Caco-2 (cell line): ENCODE measurements at regions not wholly inside any gene's neighbourhood (a gene's known extent, or its start where the extent isn't known, plus 50 kb on each side); places are given as distances from the start of the nearest gene placed in this dataset.
A peak's percentile ranks its signal among the peaks of the same experiment; 100 is the strongest.

Experiments used
- BruUV-seq: library from RNA; stranded (reverse); fragments of 400-500 nt; replicated peaks from 2 replicates; lab custom pipeline; 2021; lab: Mats Ljungman, UMichigan
- CTCF ChIA-PET: fragments of 300-600 bp; sonication (Branson Sonifier 250); formaldehyde crosslinking; loops from one replicate; lab custom pipeline; 2022; ENCODE audit warnings: antibody characterized with exemption; lab: Charles Lee
- POLR2A ChIA-PET: fragments of 300-600 bp; sonication (Branson Sonifier 250); formaldehyde crosslinking; loops from one replicate; lab custom pipeline; 2022; ENCODE audit warnings: antibody characterized with exemption; lab: Charles Lee
- DNase-seq, 2 experiments: peaks; one replicate each; pipeline versions ENCODE4 v3.0.0 to v3.0.0-alpha.2; 2020 to 2022
- H3K27me3 ChIP-seq: replicated peaks from 2 replicates; pipeline ENCODE4 v1.6.0; 2011; ENCODE audit warnings: low read length; ENCODE audit not compliant: control insufficient read depth, insufficient read depth
- H3K36me3 ChIP-seq: 2 replicates; pipeline ENCODE4 v1.5.1; 2011; ENCODE audit warnings: low read length; ENCODE audit not compliant: control insufficient read depth, insufficient read depth
- H3K4me1 ChIP-seq: fragments of 250-450 bp; sonication (Bioruptor Pico); 2 replicates; pipeline ENCODE4 v1.5.1; 2020; ENCODE audit warnings: mild to moderate bottlenecking
- H3K4me3 ChIP-seq: 2 replicates; pipeline ENCODE4 v1.5.1; 2011; ENCODE audit warnings: low read depth, mild to moderate bottlenecking, control low read depth, low read length
- H3K9me3 ChIP-seq: fragments of 250-450 bp; sonication (Bioruptor Pico); 2 replicates; pipeline ENCODE4 v1.5.1; 2020; ENCODE audit warnings: mild to moderate bottlenecking, moderate library complexity
- H3K27ac Mint-ChIP-seq: one replicate; pipeline ENCODE4 v1.8.0; 2022; ENCODE audit warnings: mixed read lengths; ENCODE audit not compliant: unreplicated experiment
- H3K27me3 Mint-ChIP-seq: one replicate; pipeline ENCODE4 v1.8.0; 2022; ENCODE audit warnings: mixed read lengths; ENCODE audit not compliant: insufficient read depth, unreplicated experiment
- H3K36me3 Mint-ChIP-seq: one replicate; pipeline ENCODE4 v1.8.0; 2022; ENCODE audit warnings: mild to moderate bottlenecking, mixed read lengths; ENCODE audit not compliant: insufficient read depth, unreplicated experiment
- H3K4me1 Mint-ChIP-seq: one replicate; pipeline ENCODE4 v1.8.0; 2022; ENCODE audit warnings: low read depth, mixed read lengths; ENCODE audit not compliant: unreplicated experiment
- H3K4me3 Mint-ChIP-seq: one replicate; pipeline ENCODE4 v1.8.0; 2022; ENCODE audit warnings: mild to moderate bottlenecking, moderate library complexity, mixed read lengths; ENCODE audit not compliant: unreplicated experiment
- H3K9me3 Mint-ChIP-seq: one replicate; pipeline ENCODE4 v1.8.0; 2022; ENCODE audit warnings: mixed read lengths; ENCODE audit not compliant: unreplicated experiment
- CTCF ChIP-seq, 2 experiments: fragments of 200-600 bp in 1 of 2; IDR thresholded peaks; 1 replicate in 1 of 2; 2 replicates in 1 of 2; pipeline versions ENCODE4 v1.5.1 to v1.8.0; 2011 to 2022; ENCODE audit warnings: antibody characterized with exemption in 1 of 2, control low read depth in 1 of 2, inconsistent platforms in 1 of 2, low read depth in 1 of 2, low read length in 1 of 2, mild to moderate bottlenecking in 1 of 2, moderate library complexity in 1 of 2; ENCODE audit not compliant: insufficient read depth in 1 of 2, severe bottlenecking in 1 of 2, unreplicated experiment in 1 of 2
- intact Hi-C: fragments of 100-400 bp; cut with micrococcal nuclease; formaldehyde crosslinking; loops from one replicate; pipeline ENCODE4 v1.10.0; 2022; ENCODE audit not compliant: unreplicated experiment

- no peak for TF ChIP-seq CTCF (IDR thresholded peaks at IDR 0.05; ENCODE audit: insufficient read depth in 1 of 2, low read depth in 1 of 2, low read length in 1 of 2, severe bottlenecking in 1 of 2, unreplicated experiment in 1 of 2)
- POLR2A ChIA-PET = interaction anchor here (0.6 kb wide), 1 partner anchor 56 kb away, joined by 4 read pairs; no protein-coding TSS in a partner anchor
- no TSS peak for BruUV-seq
- Mint-ChIP-seq H3K4me3 (no peak overlapping the region), H3K27ac (no peak overlapping the region), H3K36me3 (no peaks in the 10 kb centered on the region), H3K9me3 (no peaks in the 10 kb centered on the region), H3K27me3 (no peaks in the 10 kb centered on the region), H3K4me1 (peaks cover 10% of the 10 kb centered on the region)
- Histone ChIP-seq H3K4me3 (no peak overlapping the region), H3K4me1 (no peaks in the 10 kb centered on the region), H3K36me3 (no peaks in the 10 kb centered on the region), H3K27me3 (no peaks in the 10 kb centered on the region), H3K9me3 (no peaks in the 10 kb centered on the region)
- DNase-seq = no peak
- CTCF ChIA-PET = interaction anchor here (0.6 kb wide), 1 partner anchor 758 kb away, joined by 3 read pairs; no protein-coding TSS in a partner anchor
- intact Hi-C loops = no loop called here
Measured at GRCh38 chr1:203926025-203926540, 64.7 kb downstream of the SNRPE start.

GRCh38 chr1:203929741-203930309 lies 68.4 kb downstream of the SNRPE start:
- DNase-seq = peak in 1 of 2 experiments; percentile 16
- Histone ChIP-seq H3K4me3 (no peak overlapping the region), H3K9me3 (no peaks in the 10 kb centered on the region), H3K27me3 (no peaks in the 10 kb centered on the region), H3K36me3 (no peaks in the 10 kb centered on the region), H3K4me1 (no peaks in the 10 kb centered on the region)
- Mint-ChIP-seq H3K4me3 (no peak overlapping the region), H3K36me3 (no peaks in the 10 kb centered on the region), H3K27me3 (no peaks in the 10 kb centered on the region), H3K4me1 (peaks cover 10% of the 10 kb centered on the region), H3K9me3 (no peaks in the 10 kb centered on the region), H3K27ac (no peak overlapping the region)
- POLR2A ChIA-PET = no interaction called here
- BruUV-seq = no TSS peak
- CTCF ChIA-PET = no interaction called here
- no peak for TF ChIP-seq CTCF (IDR thresholded peaks at IDR 0.05; ENCODE audit: insufficient read depth in 1 of 2, low read depth in 1 of 2, low read length in 1 of 2, severe bottlenecking in 1 of 2, unreplicated experiment in 1 of 2)
- intact Hi-C loops = no loop called here

- Histone ChIP-seq H3K4me3 (no peak overlapping the region), H3K36me3 (no peaks in the 10 kb centered on the region), H3K9me3 (no peaks in the 10 kb centered on the region), H3K4me1 (no peaks in the 10 kb centered on the region), H3K27me3 (no peaks in the 10 kb centered on the region)
- H3K4me1 Mint-ChIP-seq = peaks cover 10% of the 10 kb centered on the region
- BruUV-seq = no TSS peak
- ChIA-PET CTCF (no interaction called here), POLR2A (no interaction called here)
- H3K27me3 Mint-ChIP-seq = no peaks in the 10 kb centered on the region
- H3K9me3 Mint-ChIP-seq = no peaks in the 10 kb centered on the region
- H3K36me3 Mint-ChIP-seq = no peaks in the 10 kb centered on the region
- intact Hi-C loops = no loop called here
- DNase-seq = no peak
- TF ChIP-seq CTCF (IDR thresholded peaks at IDR 0.05; ENCODE audit: insufficient read depth in 1 of 2, low read depth in 1 of 2, low read length in 1 of 2, severe bottlenecking in 1 of 2, unreplicated experiment in 1 of 2) = no peak
- no peak overlapping the region for H3K27ac Mint-ChIP-seq
- H3K4me3 Mint-ChIP-seq = no peak overlapping the region
Measured at GRCh38 chr1:203930342-203930741, 68.9 kb downstream of the SNRPE start.
